Activated effector memory CD4-positive, alpha-beta T cell treated with anti-CD3 and anti-CD28 coated beads, Interleukin-2, amount 50 U/mL, for 16 hours (primary cell): ENCODE measurements at regions not wholly inside any gene's neighbourhood (a gene's known extent, or its start where the extent isn't known, plus 50 kb on each side); places are given as distances from the start of the nearest gene placed in this dataset.
"Not testable (repeated sequence)": the region's sequence is repeated elsewhere in the genome, so short reads cannot be mapped to it uniquely, and the experiment has no call there.

Experiments
- DNase-seq: peaks from one replicate; pipeline ENCODE4 v3.0.0-alpha.2; 2020

DNA sequence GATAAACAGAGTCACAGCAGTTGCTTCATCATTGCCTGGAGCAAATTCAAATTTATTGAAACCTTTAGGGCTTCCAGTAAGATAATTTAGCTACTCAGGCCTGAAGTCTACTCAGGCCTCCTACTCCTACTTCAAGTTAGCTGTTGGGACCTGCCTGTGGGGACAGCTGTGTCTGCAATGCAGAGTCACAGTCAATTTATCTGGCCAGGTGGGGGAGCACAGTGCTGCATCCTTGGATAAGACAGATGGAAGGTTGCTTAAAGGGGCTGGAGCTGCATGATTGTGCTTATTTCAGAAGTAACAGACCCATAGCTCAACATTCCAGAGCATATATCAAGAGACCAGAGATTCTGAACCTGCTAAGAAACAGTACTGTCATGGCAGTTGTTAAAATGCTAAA lies 932.1 kb downstream of the QKI start:
- DNase-seq = no peak

DNA sequence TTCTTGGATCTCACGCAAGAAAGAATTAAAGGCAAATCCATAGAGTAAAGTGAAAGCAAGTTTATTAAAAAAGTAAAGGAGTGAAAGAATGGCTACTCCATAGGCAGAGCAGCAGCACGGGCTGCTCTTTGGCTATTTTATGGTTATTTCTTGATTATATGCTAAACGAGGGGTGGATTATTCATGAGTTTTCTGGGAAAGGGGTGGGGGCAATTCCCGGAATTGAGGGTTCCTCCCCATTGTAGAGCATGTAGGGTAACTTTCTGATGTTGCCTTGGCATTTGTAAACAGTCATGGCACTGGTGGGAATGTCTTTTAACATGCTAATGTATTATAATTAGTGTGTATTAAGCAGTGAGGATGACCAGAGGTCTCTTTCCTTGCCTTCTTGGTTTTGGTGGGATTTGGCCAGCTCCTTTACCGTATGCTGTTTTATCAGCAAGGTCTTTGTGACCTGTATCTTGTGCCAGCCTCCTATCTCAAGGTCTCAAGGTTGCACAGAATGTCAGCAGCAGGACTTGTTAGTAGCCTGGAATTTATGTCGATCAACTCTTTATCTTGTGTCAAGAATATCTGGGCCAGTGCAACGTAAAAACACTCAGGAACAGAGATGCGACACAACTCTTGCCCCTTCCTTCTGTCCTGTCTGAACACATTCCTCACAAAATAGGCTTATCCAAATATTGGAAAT lies 931.4 kb downstream of the QKI start:
- DNase-seq = no peak

DNA sequence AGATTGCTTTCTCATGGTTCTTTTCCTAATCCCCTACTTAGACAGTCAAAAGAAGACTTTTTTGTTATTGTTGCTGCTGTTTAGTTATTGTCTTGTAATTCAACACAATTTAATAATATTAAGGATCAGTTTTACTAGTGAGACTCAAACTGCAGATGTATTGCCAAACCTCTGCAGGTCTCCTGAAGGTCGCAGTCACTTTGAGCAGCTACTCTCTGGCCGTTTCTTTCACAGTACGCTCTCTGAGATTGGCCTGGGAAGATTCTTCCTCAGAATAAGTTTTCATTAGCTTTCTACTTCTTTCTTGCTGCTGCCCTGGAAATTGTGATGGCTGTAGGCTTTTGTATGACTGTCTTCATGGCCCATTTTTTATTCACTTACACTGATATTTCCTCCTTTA lies 930.8 kb downstream of the QKI start:
- DNase-seq = no peak

DNA sequence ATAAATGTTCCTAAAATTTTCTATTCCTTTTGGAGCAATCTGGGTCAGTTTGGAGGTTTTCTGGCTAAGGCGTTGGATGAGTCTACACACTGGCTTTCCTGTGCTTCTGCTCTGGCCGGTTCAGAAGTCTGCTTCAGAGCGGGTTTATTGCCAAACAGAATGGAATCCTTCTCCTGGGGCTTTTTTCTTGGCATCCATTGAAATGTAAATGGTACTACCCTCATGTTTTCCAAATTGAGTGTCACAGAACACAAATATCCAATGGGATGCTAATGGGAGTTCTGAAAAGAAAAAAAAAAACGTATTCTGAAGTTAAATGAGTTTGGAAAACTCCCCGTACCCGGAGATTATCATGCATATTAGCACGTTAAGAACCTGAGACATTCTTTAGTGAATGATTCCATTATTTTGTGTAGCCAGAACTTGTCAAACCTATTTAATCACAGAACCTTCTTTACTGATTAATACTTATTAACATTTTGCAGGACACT lies 930.3 kb downstream of the QKI start:
- no peak for DNase-seq

DNA sequence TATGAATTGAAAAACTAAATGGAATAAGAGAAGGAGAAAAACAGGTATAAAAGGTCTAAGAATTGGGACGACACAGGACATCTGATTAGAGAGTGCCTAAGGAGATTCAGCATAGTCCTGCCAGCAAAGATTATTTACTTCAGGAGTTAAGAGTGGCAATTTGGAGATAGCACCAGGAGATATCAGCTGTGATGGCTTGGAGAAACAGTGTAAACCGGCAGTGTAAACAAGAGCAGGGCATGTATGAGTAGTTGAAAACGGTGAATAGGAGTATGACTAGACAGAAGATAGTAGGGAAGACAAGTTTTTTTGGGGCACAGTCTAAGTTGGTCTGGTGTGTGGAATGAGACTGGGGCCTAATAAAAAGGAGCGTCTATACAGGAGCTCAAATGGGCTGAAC lies 924.9 kb downstream of the QKI start:
- not testable (repeated sequence) for DNase-seq

DNA sequence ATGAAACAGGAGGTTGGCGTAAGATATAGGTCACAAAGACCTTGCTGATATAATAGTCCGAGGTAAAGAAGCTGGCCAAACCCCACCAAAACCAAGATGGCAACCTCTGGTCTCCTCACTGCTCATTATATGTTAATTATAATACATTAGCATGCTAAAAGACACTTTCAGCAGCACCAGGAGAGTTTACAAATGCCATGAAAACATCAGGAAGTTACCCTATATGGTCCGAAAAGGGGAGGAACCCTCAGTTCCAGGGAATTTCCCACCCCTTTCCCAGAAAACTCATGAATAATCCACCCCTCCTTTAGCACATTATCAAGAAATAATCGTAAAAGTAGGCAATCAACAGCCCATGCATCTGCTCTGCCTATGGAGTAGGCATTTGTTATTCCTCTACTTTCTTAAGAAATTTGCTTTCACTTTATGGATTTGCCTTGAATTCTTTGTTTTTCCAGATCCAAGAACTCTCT lies 923.4 kb downstream of the QKI start:
- DNase-seq = no peak

DNA sequence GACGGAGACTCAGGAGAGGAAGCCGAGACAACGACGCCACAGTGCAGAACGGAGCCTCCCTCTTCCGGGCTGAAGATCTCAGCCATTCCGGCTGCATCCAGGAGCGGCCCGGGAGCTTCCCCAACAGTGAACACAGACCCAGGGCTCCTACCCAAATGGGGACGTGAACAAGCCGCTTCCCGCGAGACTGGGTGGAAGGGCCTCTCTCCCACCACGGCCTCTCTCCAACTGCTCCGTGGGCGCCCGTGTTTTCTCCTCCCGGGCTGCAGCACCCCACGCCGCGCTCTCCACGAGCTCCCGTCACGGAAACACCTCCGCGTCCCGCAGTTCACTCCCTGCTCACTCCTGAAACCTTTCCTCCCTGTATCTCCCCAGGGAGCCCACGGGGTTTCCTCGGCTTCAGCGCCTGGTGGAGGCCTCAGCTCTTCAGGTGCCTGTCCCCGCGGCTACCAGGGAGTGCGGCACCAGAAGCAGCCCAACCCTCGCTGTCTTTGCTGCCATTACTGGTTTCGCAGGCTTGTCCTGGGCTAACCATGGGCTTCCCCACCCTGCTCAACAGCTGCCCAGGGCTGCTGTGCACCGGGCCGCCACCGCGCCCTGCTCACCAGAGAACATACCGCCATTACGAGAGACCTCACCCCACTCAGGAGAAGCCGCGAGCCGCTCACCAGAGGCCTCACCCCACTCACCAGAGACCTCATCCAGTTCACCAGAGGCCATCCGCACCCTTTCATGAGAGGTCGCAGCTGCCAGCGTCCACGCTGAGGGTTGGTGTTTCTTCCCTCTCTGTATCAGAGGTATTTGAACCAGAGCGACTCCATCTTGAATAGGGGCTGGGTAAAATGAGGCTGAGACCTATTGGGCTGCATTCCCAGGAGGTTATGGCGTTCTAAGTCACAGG lies 922.8 kb downstream of the QKI start:
- no peak for DNase-seq

DNA sequence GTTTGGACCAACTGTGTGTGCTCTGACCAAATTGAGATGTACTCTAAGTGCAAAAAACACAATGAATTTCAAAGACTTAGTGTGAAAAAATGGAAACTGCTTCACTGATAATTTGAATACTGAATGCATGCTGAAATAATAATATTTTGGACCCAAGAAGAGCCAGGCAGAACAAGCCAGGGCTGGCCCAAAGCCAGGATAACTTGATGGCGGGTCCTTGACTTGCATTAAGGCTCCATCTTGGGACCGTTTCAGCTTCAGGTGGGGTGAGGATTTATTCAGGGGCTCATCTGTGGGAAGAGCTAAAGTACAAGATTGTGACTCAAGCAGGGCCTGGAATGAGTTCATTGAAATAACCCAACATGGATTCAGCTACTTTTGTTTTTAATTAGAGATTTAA lies 921.9 kb downstream of the QKI start:
- DNase-seq = no peak

DNA sequence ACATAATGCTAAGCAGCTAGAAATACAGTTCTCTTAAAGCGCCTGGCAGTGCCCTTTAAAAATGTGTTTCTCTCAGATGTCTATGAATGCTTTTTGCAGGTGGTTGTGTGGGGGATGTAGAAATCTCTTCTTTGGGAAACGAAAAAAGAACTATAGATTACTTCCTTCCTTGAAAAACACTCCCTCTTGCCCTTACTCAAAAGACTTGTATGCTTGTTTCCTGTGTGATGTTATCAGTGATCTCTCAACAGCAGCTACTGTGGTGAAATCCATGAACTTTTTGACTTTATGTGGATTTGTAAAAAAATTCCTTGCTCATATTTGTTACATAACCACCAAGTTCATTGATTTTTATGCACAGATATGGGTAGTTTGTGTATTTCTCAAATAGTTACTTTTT lies 916.5 kb downstream of the QKI start:
- DNase-seq = no peak

DNA sequence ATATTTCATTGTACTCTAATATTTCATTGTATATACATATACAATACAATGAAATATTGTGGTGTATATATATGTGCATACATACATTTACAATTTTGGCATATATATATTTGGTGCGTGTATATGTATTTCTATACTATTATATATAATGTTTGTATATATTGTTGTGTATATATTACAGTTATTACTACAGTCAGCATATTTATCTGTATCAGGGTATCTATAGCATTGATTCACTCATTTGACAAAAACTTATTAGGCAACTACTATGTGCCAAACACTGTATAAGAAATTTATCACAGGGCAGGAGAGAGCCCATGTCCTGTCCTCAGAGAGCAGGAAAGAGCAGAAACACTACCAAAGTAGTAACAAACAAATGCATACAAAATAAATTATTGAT lies 910.6 kb downstream of the QKI start:
- DNase-seq = no peak

DNA sequence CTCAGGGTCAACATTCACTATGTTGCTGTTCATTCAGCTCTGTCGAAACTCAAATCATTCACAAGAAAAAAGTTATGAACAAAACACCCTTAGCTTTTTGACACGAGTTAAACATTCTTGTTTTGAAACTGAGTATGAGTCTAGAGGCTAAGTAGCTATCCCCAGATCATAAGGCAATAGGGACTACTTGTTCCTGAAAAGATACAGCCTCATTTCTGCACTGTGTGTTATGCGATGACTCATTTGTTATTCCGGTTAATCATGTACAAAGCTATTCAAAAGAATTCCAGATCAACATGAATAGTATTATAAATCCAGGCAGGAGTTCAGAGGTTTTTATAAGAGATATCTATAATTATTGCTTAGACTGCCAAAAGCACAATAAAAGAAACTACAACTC lies 908.0 kb downstream of the QKI start:
- no peak for DNase-seq

DNA sequence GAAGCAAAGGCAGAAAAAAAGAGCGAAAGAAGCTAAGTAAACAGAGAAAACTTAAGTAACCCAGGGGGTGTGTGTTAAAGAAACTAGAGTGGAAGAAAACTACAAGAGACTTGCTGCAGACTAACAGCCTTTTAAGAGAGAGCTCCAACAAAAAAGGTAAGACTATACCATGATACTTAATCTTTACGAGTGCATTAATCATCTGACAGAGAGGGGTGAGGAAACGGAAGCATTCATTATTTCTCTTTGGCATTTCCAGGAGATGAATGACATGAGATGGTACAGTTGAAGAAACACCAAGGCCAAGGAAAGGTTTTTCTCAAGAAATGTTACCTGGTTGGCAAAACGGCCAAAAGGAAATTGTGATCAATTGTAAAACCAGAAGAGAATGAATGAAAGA lies 906.8 kb downstream of the QKI start:
- no peak for DNase-seq

DNA sequence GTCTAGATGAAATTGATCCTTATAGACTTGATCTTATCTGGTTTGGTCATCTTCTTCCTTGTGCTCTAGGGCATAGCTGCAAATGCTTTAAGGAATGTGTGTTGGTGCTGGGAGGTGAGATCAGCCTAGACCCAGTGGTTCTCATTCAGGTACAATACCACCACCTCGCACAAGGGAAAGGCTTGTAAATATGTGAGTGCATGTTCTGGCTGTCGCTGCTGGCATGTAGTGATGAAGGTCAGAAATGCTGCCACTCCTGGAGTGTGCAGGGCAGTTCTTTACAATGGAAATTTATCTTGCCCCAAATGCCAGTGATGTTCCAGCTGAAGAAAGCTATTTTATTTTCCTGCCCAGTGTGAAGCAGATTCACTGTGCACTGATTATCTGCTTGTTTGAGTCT lies 900.9 kb downstream of the QKI start:
- DNase-seq = no peak

DNA sequence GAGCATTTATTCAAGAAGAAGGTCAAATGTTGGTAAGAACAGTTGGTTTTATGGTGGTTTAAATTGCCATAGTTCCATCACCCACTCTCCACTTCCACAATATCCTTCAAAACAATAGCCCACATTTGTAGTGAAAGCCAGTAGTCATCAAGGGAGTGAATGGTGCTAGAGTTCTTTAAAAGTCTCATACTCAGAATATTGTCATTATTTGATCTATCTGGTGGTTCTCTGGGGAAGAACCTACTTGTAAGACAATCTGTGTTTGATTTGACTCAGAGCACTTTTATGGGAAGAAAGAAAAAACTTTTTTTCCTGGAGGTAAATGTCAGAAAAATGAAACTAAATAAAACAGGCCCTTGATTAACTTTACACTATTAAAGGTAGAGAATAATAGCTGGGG lies 893.8 kb downstream of the QKI start:
- DNase-seq = no peak

DNA sequence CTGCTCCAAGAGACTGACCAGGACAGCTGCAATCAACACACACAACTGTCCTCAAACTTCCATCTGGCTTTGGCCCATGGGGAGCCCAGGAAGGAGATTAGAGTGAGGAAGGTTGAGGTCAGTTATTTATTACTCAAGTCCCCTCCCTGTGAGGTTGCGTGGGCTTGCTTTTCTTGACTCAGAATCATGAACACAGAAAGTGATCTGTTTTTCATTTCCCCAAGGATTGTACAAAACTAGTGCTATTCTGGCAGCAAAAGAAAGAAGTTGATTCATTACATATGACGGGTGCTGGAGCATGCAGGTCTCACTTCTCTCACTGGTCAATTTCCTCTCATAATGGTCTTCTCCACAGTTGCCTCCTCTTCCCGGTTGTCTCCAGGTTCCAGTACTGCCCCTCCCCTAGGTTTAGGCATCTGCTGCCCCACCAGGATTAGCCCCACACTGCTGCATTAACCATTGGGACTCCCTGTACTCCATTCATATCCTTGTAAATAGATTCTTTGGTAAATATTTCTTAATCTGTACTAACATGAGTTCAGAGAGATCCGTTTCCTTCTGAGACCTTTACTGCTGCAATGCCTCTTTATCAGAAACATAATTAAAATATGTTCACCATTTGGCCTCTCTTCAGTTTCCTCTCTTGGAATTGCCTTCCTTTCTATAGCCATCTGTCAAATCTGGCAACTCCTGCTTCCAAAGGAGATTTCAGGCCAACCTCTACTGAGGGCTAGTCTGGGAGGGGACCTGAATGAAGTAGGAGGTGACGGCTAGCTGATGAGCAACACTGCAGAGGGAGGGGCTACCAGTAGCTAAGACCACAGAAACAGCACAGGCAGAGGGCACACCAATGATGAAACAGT lies 888.8 kb downstream of the QKI start:
- no peak for DNase-seq

DNA sequence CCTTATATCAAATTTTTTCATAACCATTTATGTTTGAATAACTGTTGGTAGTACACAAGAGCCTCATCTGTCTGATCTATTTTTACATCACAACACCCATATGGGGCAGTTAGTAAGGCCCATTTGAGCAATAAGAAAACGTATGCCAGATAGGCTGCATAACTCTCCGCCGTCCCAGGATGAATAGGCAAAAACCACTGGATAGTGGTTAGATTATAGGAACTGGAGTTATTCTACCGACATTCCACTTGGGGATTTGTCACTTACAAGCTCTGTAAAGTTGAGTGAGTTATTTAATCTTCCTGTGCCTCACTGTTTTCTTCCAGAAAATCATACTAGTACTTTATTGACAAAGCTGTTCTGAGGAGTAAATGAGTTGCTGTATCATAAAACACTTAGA lies 881.9 kb downstream of the QKI start:
- DNase-seq = no peak

DNA sequence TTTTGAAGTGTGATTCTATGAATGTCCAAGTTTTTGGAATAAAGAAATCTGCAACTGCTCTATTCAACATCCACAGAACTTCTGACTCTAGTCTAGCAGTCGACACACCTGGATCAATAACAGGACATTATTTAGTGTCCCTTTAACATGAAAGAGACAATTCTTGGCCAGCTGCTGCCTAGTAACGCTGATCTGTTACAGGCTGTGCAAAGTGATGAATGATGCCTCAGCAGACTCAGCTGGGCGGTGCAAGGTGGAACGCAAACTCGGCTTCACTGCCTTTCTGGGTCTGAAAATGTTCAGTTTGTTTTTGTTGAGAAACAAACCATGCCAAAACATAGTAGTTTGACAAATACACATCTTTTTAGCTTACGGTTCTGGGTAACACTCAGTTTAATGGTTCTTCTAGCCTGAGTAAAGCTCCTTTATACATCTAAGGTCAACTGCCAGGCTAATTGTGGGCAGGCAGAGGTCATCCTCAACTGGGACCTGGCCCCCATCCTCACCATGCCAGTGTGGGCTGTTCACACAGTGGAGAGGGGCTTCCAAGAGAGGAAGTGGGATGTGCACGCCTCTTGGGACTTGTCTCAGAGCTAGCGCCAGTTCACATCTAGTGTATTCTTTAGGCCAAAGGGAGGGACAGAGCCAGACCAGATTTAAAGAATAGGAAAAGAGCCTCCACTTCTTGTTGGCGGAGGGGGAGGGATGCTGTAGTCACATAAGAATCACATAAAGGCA lies 879.7 kb downstream of the QKI start:
- DNase-seq = no peak

DNA sequence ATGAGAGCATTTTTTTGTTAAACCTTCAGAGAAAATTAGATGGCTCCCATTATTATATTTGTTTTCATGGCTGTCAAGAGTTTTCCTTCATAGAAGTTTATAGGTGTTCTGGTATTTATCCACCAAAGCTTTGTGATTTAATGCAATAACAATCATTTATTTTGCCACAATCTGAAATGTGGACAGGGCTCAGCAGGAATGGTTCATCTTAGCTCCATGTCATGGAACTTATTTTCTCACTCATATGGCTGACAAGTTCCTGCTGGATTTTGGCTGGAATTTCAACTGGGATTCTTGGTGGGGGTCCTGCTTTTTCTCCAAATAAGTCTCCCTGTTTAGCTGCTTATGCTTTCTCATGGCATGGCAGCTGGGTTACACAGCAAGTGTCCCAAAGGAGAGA lies 876.7 kb downstream of the QKI start:
- DNase-seq = no peak

DNA sequence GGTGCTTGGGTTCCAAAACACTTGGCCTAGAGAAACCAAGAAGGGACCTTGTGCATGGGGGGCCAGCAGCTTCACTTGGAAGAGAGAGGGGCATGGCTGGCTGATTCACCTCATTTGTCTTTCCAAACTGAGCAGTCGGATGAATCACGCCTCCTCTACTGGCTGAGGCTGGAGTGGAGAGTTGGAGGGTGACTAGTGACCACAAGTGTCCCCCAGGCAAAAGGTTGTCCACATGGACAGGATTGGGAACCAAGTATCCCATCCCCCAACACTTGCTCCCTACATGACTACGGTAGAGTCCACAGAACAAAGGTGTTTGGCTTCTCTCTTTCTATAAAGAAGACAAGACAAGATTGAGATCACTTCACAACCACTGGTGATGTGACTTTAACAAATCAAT lies 875.6 kb downstream of the QKI start:
- DNase-seq = no peak

DNA sequence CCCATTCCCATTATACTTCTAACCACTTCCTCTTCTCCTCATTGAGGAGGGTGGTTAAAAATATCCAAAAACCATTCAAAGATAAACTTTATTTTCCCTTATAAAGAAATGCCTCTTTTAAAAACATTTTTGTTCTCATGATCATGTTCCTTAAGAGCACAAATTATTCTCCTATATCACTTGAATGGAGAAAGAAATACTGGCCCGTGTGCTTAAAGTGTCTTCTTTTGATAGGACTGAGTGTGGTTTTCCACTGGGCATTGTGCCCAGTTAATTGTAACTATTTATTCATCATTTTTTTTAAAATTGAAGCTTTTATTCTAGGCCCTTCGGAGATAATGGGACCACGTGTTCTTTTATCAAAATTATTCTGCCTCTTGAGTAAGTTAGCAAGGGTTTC lies 871.5 kb downstream of the QKI start:
- no peak for DNase-seq

DNA sequence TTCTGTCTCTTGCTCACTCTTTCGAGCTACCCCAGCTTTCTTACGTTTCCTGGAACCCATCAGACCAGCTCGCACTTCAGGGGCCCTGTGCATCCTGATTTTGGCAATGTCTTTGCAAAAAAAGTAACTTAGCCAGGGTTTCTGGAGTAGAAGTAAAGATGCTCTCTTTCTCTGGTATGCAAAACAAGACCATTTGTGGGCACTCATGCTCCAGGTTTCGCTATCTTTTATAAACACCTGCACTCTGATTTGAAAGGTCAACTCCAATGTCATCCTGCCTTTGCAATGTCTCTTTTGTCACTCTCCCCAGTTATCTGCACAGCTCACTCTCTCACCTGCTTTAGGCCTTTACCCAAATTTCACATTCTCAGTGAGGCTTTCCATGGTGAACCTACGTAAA lies 869.1 kb downstream of the QKI start:
- DNase-seq = no peak

DNA sequence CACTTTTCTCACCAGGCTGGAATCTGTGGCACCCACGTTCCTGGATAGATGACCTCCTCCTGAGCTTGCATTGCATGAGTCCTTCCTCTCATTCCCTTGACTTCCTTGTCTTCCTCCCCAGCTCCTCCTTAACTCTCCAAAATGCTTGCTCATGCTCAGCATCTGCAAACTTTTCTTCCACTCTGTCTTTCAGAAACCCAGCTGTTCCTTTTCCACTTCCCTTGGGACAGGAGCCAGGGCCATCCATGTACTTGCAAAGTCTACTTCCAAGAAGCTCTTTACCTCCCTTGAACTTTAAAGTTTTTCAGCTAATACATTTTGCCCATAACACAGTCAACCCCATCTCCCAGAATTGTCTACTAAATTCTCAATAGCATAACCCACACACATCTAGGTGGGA lies 861.7 kb downstream of the QKI start:
- no peak for DNase-seq

DNA sequence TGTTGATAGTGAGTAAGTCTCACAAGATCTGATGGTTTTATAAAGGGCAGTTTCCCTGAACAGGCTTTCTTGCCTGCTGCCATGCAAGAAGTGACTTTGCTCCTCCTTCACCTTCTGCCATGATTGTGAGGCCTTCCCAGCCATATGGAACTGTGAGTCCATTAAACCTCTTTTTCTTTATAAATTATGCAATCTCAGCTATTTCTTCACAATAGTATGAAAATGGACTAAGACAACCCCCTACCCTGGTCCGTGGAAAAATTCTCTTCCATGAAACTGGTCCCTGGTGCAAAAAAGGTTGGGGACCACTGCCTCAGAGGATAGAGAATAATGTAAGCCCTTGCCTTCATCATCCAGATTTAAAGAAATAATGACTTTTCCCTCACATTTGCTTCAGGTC lies 861.3 kb downstream of the QKI start:
- no peak for DNase-seq
